Activated CD4-positive, alpha-beta memory T cell treated with anti-CD3 and anti-CD28 coated beads for 36 hours (primary cell): ENCODE measurements at regions not wholly inside any gene's neighbourhood (a gene's known extent, or its start where the extent isn't known, plus 50 kb on each side); places are given as distances from the start of the nearest gene placed in this dataset.
"Not testable (repeated sequence)": the region's sequence is repeated elsewhere in the genome, so short reads cannot be mapped to it uniquely, and the experiment has no call there.

Experiments
- CTCF ChIA-PET: fragments of 350-600 bp; sonication (Branson Sonifier 250); formaldehyde crosslinking; loops from one replicate; lab custom pipeline; 2021; ENCODE audit warnings: antibody characterized with exemption, inconsistent platforms; lab: Charles Lee
- POLR2A ChIA-PET: fragments of 350-600 bp; sonication (Branson Sonifier 250); formaldehyde crosslinking; loops from one replicate; lab custom pipeline; 2021; ENCODE audit warnings: antibody characterized with exemption; lab: Charles Lee
- DNase-seq: peaks from one replicate; pipeline ENCODE4 v3.0.0-alpha.2; 2020
- H3K27ac Mint-ChIP-seq: one replicate; pipeline ENCODE4 v1.8.0; 2021; ENCODE audit warnings: mixed read lengths
- H3K27me3 Mint-ChIP-seq: one replicate; pipeline ENCODE4 v1.8.0; 2021; ENCODE audit warnings: mixed read lengths
- H3K36me3 Mint-ChIP-seq: one replicate; pipeline ENCODE4 v1.8.0; 2021; ENCODE audit warnings: mixed read lengths
- H3K4me1 Mint-ChIP-seq: one replicate; pipeline ENCODE4 v1.8.0; 2021; ENCODE audit warnings: low read depth, mixed read lengths
- H3K4me3 Mint-ChIP-seq: one replicate; pipeline ENCODE4 v1.8.0; 2021; ENCODE audit warnings: mild to moderate bottlenecking, mixed read lengths
- H3K9me3 Mint-ChIP-seq: one replicate; pipeline ENCODE4 v1.8.0; 2021; ENCODE audit warnings: mixed read lengths
- intact Hi-C: fragments of 100-400 bp; cut with micrococcal nuclease; formaldehyde crosslinking; loops from one replicate; pipeline ENCODE4 v1.15.1; 2023

DNA sequence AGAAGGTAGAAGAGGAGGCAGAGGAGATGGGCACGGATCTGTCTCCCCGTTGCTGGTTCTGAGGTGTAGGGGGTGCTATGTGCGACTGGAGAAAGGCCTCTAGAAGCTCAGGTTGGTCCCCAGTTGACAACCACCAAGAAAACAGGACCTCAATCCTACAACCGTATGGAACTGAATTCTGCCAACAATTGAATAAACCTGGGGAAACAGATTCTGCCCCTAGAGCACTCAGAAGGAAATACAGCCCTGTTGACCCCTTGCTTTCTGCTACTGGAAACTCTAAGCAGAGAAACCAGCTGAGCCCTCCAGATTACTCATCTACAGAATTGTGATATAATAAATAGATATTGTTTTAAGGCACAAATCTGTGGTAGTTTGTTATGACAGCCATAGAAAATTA, 313.0 kb upstream of the GOT2 start:
- intact Hi-C loops, result no loop called here
- Mint-ChIP-seq H3K4me3 (no peak overlapping the region), H3K27ac (no peak overlapping the region), H3K27me3 (no peaks in the 10 kb centered on the region), H3K9me3 (no peaks in the 10 kb centered on the region), H3K36me3 (no peaks in the 10 kb centered on the region), H3K4me1 (no peaks in the 10 kb centered on the region)
- no peak for DNase-seq
- CTCF ChIA-PET, result no interaction called here
- POLR2A ChIA-PET, result no interaction called here

DNA sequence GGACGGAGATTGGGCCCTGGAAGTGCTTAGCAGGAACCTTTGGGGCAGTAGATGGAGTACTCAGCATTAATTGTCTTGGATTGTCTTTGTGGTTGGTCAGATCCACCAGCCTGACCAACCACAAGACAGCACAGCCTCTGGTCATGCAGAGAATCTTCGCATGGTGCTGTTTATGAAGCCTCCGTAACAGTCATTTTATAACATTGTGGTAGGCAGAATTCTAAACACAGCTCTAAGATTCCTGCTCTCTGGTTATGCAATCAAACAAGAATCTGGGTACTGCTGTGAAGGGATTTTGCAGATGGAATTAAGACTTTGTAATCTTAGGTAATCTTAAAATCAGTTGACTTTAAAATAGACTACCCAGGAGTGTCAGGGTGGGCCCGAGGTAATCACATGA, 312.2 kb upstream of the GOT2 start:
- ChIA-PET POLR2A (no interaction called here), CTCF (no interaction called here)
- Mint-ChIP-seq H3K36me3 (no peaks in the 10 kb centered on the region), H3K27ac (no peak overlapping the region), H3K4me3 (no peak overlapping the region), H3K4me1 (no peaks in the 10 kb centered on the region), H3K9me3 (no peaks in the 10 kb centered on the region), H3K27me3 (no peaks in the 10 kb centered on the region)
- intact Hi-C loops, result no loop called here
- no peak for DNase-seq

DNA sequence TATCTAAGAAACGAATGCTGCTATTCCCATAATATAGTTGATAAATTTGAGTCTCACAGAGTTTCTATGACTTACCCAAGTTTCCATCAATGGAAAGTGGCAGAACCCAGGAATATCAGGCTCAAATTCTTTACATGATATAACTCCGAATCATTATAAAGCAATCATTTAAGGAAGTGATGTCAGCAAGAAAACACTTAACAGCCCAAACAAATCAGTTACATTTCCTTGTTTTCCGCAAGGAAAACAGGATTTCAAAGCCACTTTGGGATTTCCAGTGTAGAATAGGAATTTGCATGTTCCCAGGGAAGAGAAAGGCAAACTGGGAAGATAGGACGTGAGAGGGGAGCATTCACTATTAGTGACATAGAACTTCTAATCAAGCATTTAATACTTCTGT, 311.4 kb upstream of the GOT2 start:
- Mint-ChIP-seq H3K27ac (no peak overlapping the region), H3K4me1 (no peaks in the 10 kb centered on the region), H3K27me3 (no peaks in the 10 kb centered on the region), H3K9me3 (no peaks in the 10 kb centered on the region), H3K36me3 (no peaks in the 10 kb centered on the region), H3K4me3 (no peak overlapping the region)
- ChIA-PET CTCF (no interaction called here), POLR2A (no interaction called here)
- DNase-seq, result no peak
- intact Hi-C loops, result no loop called here

DNA sequence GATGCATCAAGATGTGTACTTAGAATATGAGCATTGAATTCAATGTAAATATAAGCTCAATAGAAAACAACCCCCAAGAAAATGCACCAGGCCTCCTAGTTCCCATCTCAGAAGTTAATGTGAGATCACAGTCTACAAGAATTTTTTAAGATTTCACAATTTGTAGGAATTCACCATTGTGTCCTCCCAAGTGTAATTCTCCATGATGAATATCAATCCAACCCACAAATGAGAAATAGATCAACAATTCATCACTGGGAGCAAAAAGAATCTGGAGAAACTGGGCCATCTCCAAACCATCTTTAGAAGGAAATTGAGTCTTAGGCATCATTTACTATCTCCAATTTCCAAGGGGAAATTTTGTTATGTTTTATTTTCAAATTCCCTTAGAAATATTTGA, 310.5 kb upstream of the GOT2 start:
- POLR2A ChIA-PET, result no interaction called here
- Mint-ChIP-seq H3K27ac (no peak overlapping the region), H3K4me3 (no peak overlapping the region), H3K4me1 (no peaks in the 10 kb centered on the region), H3K27me3 (no peaks in the 10 kb centered on the region), H3K36me3 (no peaks in the 10 kb centered on the region), H3K9me3 (no peaks in the 10 kb centered on the region)
- CTCF ChIA-PET, result no interaction called here
- intact Hi-C loops, result no loop called here
- DNase-seq, result no peak

DNA sequence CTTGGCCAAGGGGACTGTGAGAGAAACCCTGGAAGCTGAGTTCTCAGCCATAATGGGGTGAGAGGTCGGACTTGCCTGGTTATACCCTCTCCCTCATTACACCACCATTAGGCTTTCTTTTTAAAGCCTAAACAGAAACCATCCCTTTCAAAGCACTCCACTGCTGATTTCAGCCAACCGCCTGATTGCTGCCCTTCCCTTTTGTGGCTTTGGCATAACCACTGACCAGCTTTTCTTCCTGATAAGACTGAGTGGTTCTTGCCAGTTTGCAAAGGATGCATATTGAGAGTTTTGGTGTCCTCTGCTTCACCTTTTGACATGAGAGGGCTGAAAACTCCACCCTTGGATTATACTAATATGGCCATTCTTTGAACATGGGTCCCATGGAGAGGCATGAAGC, 308.2 kb upstream of the GOT2 start:
- no peak for DNase-seq
- ChIA-PET POLR2A (no interaction called here), CTCF (no interaction called here)
- Mint-ChIP-seq H3K4me1 (no peaks in the 10 kb centered on the region), H3K9me3 (no peaks in the 10 kb centered on the region), H3K4me3 (no peak overlapping the region), H3K27me3 (no peaks in the 10 kb centered on the region), H3K36me3 (no peaks in the 10 kb centered on the region), H3K27ac (no peak overlapping the region)
- intact Hi-C loops, result no loop called here

DNA sequence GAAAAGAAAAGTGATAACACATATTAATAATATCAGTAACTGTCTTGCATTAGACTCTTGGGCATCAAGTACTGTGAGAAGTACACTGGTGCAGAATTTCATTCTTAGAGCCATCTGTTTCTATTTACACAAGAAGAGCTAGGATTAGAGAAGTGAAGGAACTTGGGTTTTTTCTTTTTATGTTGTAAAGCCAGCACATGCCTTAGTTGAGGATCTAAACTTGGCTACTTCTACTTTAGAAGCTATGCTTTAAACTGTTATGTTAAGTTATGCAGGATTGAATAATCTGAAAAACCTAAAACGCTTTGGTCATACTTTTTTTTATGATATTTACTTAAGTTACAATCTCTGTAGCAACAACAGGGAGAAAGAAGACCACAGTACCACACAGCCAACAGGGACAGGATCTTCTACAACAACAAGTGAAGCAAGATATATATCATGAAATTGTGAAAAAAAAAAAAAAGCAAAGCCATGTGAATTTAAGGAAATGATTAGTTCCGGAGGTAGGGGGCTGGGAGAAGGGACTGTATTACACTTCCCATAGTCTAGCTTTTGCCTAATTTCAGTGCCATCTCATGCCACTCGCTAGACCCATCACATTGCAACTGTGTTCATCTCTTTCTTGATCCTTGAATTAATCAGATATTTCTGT, 305.1 kb upstream of the GOT2 start:
- intact Hi-C loops, result no loop called here
- no peak overlapping the region for H3K4me3 Mint-ChIP-seq
- H3K27me3 Mint-ChIP-seq, result no peaks in the 10 kb centered on the region
- H3K9me3 Mint-ChIP-seq, result no peaks in the 10 kb centered on the region
- ChIA-PET POLR2A (no interaction called here), CTCF (no interaction called here)
- H3K4me1 Mint-ChIP-seq, result no peaks in the 10 kb centered on the region
- no peak overlapping the region for H3K27ac Mint-ChIP-seq
- DNase-seq, result no peak
- H3K36me3 Mint-ChIP-seq, result no peaks in the 10 kb centered on the region

DNA sequence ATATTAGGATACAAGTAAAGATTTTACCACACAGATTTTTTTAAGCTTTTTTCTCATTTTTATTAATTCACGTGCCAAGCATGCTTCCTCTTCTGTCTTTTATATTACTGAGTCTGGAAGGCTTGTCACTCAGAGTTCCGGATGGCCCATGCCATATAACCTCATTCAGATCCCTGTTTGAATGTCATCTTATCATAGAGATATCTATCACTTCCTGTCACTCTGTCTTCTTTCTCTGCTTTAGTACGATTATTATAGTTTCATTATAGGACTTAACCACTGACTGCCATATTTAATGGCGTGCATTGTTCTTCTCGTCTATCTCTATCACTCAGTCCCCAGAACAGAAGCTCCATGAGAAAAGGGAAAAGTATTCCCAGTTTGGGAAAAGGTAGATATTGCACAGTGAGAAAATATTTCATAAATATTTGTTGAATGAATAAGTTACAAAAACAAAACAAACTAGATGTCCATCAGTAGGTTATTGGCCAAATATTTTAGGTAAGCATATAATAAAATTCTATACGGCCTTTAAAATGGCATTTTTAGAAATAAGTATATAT, 296.9 kb upstream of the GOT2 start:
- H3K36me3 Mint-ChIP-seq, result no peaks in the 10 kb centered on the region
- no peak overlapping the region for H3K4me3 Mint-ChIP-seq
- no peaks in the 10 kb centered on the region for H3K27me3 Mint-ChIP-seq
- ChIA-PET CTCF (no interaction called here), POLR2A (no interaction called here)
- intact Hi-C loops, result loop anchor here (5.0 kb wide), 1 partner anchor 146 kb away; no protein-coding TSS in a partner anchor
- H3K4me1 Mint-ChIP-seq, result no peaks in the 10 kb centered on the region
- H3K9me3 Mint-ChIP-seq, result no peaks in the 10 kb centered on the region
- DNase-seq, result no peak
- H3K27ac Mint-ChIP-seq, result no peak overlapping the region

DNA sequence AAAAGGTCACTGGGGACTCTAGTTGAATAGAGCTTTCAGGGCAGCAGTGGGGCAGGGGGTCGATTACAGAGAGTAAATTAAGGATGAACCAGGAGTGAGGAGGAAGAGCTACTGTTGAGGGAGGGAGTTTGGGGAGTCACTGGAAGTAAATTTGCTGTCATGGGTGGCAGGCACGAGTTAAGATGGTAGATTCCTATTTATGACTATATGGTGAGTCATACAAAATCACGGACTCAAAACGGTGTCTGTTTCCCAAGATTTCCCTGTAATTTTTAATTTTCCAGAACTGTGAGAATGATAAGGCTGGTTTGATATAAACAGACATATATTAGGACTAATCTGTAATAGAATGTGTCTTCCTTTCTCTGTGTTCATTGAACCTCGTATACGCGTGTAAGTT, 287.6 kb upstream of the GOT2 start:
- intact Hi-C loops, result no loop called here
- no peak for DNase-seq
- ChIA-PET POLR2A (no interaction called here), CTCF (no interaction called here)
- no peak overlapping the region for H3K4me3 Mint-ChIP-seq
- no peaks in the 10 kb centered on the region for H3K27me3 Mint-ChIP-seq
- H3K27ac Mint-ChIP-seq, result no peak overlapping the region
- no peaks in the 10 kb centered on the region for H3K4me1 Mint-ChIP-seq
- peaks cover 3% of the 10 kb centered on the region for H3K9me3 Mint-ChIP-seq
- H3K36me3 Mint-ChIP-seq, result no peaks in the 10 kb centered on the region

DNA sequence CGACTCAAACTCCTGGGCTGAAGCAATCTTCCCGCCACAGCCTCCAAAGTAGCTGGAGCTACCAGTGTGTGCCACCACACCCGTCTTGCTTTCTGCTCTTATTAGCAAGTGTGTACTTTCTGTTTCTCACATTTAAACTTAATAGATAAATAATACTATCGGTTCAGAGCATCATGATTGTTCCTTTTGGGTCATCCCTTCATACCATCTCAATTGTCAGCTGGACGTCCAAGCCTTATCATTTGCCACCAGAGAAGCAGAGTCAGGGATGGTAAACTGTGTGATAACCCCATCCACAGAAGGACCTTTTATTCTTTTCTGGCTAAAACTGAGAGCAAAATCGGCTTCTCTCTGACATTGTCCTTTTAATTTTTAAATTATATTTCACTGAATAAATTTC, 279.8 kb upstream of the GOT2 start:
- ChIA-PET CTCF (no interaction called here), POLR2A (no interaction called here)
- Mint-ChIP-seq H3K27ac (no peak overlapping the region), H3K4me1 (no peaks in the 10 kb centered on the region), H3K27me3 (no peaks in the 10 kb centered on the region), H3K4me3 (no peak overlapping the region), H3K9me3 (peaks cover 3% of the 10 kb centered on the region), H3K36me3 (no peaks in the 10 kb centered on the region)
- intact Hi-C loops, result no loop called here
- no peak for DNase-seq

DNA sequence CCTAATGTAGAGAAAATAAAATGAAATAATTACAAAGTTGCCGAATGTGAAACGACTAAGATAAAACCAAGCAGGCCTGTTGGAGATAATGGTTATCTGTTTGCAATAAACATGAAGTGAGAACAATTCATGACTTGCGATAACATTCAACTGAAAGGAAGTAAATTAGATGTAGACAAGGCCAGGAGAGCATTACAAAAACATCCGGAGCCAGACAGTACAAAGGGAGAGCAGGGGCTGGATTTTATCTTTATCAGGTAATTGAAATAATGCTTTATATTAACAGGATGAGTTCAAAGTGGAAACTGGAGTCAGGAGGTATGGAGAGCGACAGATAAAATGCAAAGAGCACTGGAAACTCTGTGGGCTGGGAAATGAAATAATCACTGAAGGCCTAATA, 265.6 kb upstream of the GOT2 start:
- ChIA-PET POLR2A (no interaction called here), CTCF (no interaction called here)
- Mint-ChIP-seq H3K4me3 (no peak overlapping the region), H3K27ac (no peak overlapping the region), H3K27me3 (no peaks in the 10 kb centered on the region), H3K4me1 (no peaks in the 10 kb centered on the region), H3K9me3 (peaks cover 9% of the 10 kb centered on the region), H3K36me3 (no peaks in the 10 kb centered on the region)
- DNase-seq, result no peak
- intact Hi-C loops, result no loop called here

DNA sequence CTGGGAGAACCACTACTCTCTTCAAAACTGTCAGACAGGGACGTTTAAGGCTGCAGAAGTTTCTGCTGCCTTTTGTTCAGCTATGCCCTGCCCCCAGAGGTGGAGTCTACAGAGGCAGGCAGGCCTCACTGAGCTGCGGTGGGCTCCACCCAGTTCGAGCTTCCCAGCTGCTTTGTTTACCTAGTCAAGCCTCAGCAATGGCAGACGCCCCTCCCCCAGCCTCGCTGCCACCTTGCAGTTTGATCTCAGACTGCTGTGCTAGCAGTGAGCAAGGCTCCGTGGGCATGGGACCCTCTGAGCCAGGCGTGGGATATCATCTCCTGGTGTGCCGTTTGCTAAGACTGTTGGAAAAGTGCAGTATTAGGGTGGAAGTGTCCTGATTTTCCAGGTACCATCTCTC, 258.6 kb upstream of the GOT2 start:
- POLR2A ChIA-PET, CTCF ChIA-PET, H3K36me3 Mint-ChIP-seq, DNase-seq, H3K4me3 Mint-ChIP-seq, H3K4me1 Mint-ChIP-seq, H3K27ac Mint-ChIP-seq, H3K27me3 Mint-ChIP-seq, intact Hi-C loops: not testable (repeated sequence)
- peaks cover 27% of the 10 kb centered on the region for H3K9me3 Mint-ChIP-seq

DNA sequence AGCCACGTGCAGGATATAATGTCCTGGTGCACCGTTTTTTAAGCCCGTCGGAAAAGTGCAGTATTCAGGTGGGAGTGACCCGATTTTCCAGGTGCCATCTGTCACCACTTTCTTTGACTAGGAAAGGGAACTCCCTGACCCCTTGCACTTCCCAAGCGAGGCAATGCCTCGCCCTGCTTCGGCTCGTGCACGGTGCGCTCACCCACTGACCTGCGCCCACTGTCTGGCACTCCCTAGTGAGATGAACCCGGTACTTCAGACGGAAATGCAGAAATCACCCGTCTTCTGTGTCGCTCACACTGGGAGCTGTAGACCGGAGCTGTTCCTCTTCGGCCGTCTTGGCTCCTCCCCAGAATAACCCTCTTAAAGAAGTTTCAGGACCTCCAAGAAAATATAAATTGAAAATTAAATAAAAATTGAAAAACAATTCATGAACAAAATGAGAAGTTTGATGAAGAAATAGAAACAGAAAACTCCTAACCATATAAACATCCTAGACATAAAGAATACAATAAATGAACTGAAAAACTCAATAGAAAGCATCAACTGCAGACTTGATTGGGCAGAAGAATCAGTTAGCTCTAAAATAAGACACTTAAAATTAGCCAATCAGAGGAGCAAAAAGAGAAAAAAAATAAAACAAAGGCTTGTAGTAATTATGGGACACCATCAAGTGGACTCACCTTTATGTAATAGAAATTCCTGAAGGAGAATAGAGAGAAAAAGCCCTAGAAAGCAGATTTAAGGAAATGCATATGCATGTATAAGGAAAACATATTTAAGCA, 249.3 kb upstream of the GOT2 start:
- H3K27ac Mint-ChIP-seq, H3K27me3 Mint-ChIP-seq, H3K4me1 Mint-ChIP-seq, H3K4me3 Mint-ChIP-seq, POLR2A ChIA-PET, CTCF ChIA-PET, DNase-seq, H3K36me3 Mint-ChIP-seq, intact Hi-C loops: not testable (repeated sequence)
- H3K9me3 Mint-ChIP-seq, result peaks cover 11% of the 10 kb centered on the region

DNA sequence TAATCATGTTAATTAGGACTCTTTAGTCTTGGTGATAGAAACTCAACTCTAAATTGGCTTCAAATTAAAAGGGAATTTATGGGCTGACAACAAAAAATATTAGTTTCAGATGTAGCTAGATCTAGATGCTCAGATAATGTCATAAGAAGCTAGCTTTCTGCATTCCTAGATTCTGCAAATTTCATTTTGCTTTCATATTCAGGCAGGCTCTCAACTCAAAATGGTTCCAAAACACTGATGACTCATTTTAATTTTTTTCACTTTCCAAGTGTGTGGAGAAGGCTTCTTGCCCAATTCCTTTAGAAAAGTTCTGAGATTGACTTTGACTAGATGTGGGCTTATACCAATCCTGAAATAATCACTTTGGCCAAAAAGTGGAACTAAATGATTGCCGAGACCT, 236.7 kb upstream of the GOT2 start:
- POLR2A ChIA-PET, result no interaction called here
- DNase-seq, result no peak
- Mint-ChIP-seq H3K27ac (no peak overlapping the region), H3K4me3 (no peak overlapping the region), H3K36me3 (no peaks in the 10 kb centered on the region), H3K4me1 (peaks cover 6% of the 10 kb centered on the region), H3K9me3 (no peaks in the 10 kb centered on the region), H3K27me3 (no peaks in the 10 kb centered on the region)
- CTCF ChIA-PET, result no interaction called here
- intact Hi-C loops, result no loop called here
